Loucy (cell line): ENCODE measurements at regions not wholly inside any gene's neighbourhood (a gene's known extent, or its start where the extent isn't known, plus 50 kb on each side); places are given as distances from the start of the nearest gene placed in this dataset.

Experiments
- CTCF ChIP-seq: fragments of 200-600 bp; sonication (generic); conservative IDR thresholded peaks from 2 replicates; pipeline ENCODE4 v1.5.1; 2014; ENCODE audit warnings: mild to moderate bottlenecking, antibody characterized with exemption, low read length
- EZH2phosphoT487 ChIP-seq: fragments of 200-600 bp; IDR thresholded peaks from 2 replicates; pipeline ENCODE4 v1.6.1; 2018; ENCODE audit warnings: antibody characterized with exemption, mild to moderate bottlenecking, moderate library complexity, borderline replicate concordance

GRCh38 chr6:94300424-94301144 lies 881.2 kb upstream of the EPHA7 start:
- TF ChIP-seq CTCF = no peak
- TF ChIP-seq EZH2phosphoT487 = no peak
